A549 (cell line): ENCODE measurements at regions not wholly inside any gene's neighbourhood (a gene's known extent, or its start where the extent isn't known, plus 50 kb on each side); places are given as distances from the start of the nearest gene placed in this dataset.

Source experiments
- ATAC-seq, 2 experiments: fragments of 200-7000 bp in 1 of 2; fragments of >200 bp in 1 of 2; cut with Nextera tagmentation in 1 of 2; cut with Tn5 transposase in 1 of 2; 3 replicates each; pipeline versions ENCODE4 v1.8.0 to v1.9.1; 2018 to 2020; ENCODE audit warnings: mild to moderate bottlenecking in 1 of 2, moderate library complexity in 1 of 2
- CTCF ChIA-PET: fragments of 300-600 bp; sonication (Branson Sonifier 250); formaldehyde crosslinking; extraction: SDS; loops from one replicate; lab custom pipeline; 2021; ENCODE audit warnings: antibody characterized with exemption, inconsistent platforms; lab: Yijun Ruan, JAX
- POLR2A ChIA-PET: fragments of 350-600 bp; formaldehyde crosslinking; extraction: SDS; loops from one replicate; lab custom pipeline; 2021; ENCODE audit warnings: antibody characterized with exemption, inconsistent platforms; lab: Yijun Ruan, JAX
- DNase-seq, 2 experiments: peaks; one replicate each; pipeline versions ENCODE4 v3.0.0 to v3.0.0-alpha.2; 2011 to 2016; ENCODE audit warnings: low read depth in 1 of 2, low spot score in 1 of 2
- FAIRE-seq: peaks from 2 replicates; lab custom pipeline; 2011; peaks lifted over from hg19 to GRCh38; lab: Jason Lieb, UNC
- H3K27ac ChIP-seq, 2 experiments: fragments of >200 bp; sonication (Bioruptor Twin); formaldehyde crosslinking; 3 replicates each; pipeline ENCODE4 v1.5.1; 2016 to 2017
- H3K4me1 ChIP-seq: fragments of >200 bp; sonication (Bioruptor Twin); formaldehyde crosslinking; 3 replicates; pipeline ENCODE4 v1.6.1; 2016
- H3K4me2 ChIP-seq: fragments of >200 bp; sonication (Bioruptor Twin); formaldehyde crosslinking; 3 replicates; pipeline ENCODE4 v1.6.1; 2016
- H3K4me3 ChIP-seq: fragments of >200 bp; sonication (Bioruptor Twin); formaldehyde crosslinking; 3 replicates; pipeline ENCODE4 v1.5.1; 2016
- H3K9me3 ChIP-seq: fragments of >200 bp; sonication (Bioruptor Twin); formaldehyde crosslinking; 3 replicates; pipeline ENCODE4 v1.6.1; 2016
- CBX2 ChIP-seq: fragments of 200-600 bp; sonication (generic); IDR thresholded peaks from 2 replicates; pipeline ENCODE4 v1.6.1; 2016; ENCODE audit warnings: low read depth, mild to moderate bottlenecking, borderline replicate concordance
- FOSL2 ChIP-seq, 2 experiments: fragments of 450-650 bp in 1 of 2; fragments of >200 bp in 1 of 2; sonication (Bioruptor Twin) in 1 of 2; formaldehyde crosslinking; IDR thresholded peaks; 2 replicates each; pipeline versions ENCODE4 v1.5.0 to v1.6.1; 2016 to 2020; ENCODE audit warnings: mild to moderate bottlenecking in 1 of 2, moderate library complexity in 1 of 2
- GATA3 ChIP-seq: IDR thresholded peaks from 2 replicates; pipeline ENCODE4 v1.6.1; 2012; ENCODE audit warnings: borderline replicate concordance
- HOXA7 ChIP-seq: fragments of 250-450 bp; sonication (Bioruptor Pico); IDR thresholded peaks from 2 replicates; pipeline ENCODE4 v1.5.0; 2020; ENCODE audit warnings: mild to moderate bottlenecking, moderate library complexity
- HOXB13 ChIP-seq: fragments of 250-450 bp; sonication (Bioruptor Pico); IDR thresholded peaks from 2 replicates; pipeline ENCODE4 v1.5.0; 2020; ENCODE audit warnings: low read depth, mild to moderate bottlenecking, moderate library complexity
- JUNB ChIP-seq: fragments of >200 bp; sonication (Bioruptor Twin); formaldehyde crosslinking; IDR thresholded peaks from 2 replicates; pipeline ENCODE4 v1.6.1; 2016
- MYC ChIP-seq: IDR thresholded peaks from 2 replicates; pipeline ENCODE4 v1.6.1; 2012; ENCODE audit warnings: mild to moderate bottlenecking, inconsistent platforms, low read length, improper control_type of control experiment, borderline replicate concordance
- POLR2A ChIP-seq: IDR thresholded peaks from 2 replicates; pipeline ENCODE4 v1.6.1; 2012; ENCODE audit warnings: mild to moderate bottlenecking, low read length
- RAD21 ChIP-seq, 2 experiments: fragments of >200 bp in 1 of 2; sonication (Bioruptor Twin) in 1 of 2; formaldehyde crosslinking in 1 of 2; IDR thresholded peaks in 1 of 2; conservative IDR thresholded peaks in 1 of 2; 2 replicates in 1 of 2; 3 replicates in 1 of 2; pipeline ENCODE4 v1.6.1; 2012 to 2018; ENCODE audit warnings: inconsistent platforms in 1 of 2
- RARB ChIP-seq: fragments of 250-450 bp; sonication (Bioruptor Pico); IDR thresholded peaks from 2 replicates; pipeline ENCODE4 v1.8.0; 2021; ENCODE audit warnings: mild to moderate bottlenecking, moderate library complexity
- RNF2 ChIP-seq: fragments of 200-600 bp; sonication (generic); IDR thresholded peaks from 2 replicates; pipeline ENCODE4 v1.6.1; 2016; ENCODE audit warnings: low read depth, mild to moderate bottlenecking, antibody characterized with exemption, moderate library complexity, borderline replicate concordance
- SMC3 ChIP-seq: fragments of >200 bp; sonication (Bioruptor Twin); formaldehyde crosslinking; IDR thresholded peaks from 3 replicates; pipeline ENCODE4 v1.6.1; 2018; ENCODE audit warnings: inconsistent platforms
- SREBF2 ChIP-seq: fragments of 450-650 bp; IDR thresholded peaks from 2 replicates; pipeline ENCODE4 v1.6.1; 2014; ENCODE audit warnings: mild to moderate bottlenecking, moderate library complexity
- WGBS: methylation state at CpG from one replicate; pipeline ENCODE4 v1.1.6; 2017; ENCODE audit errors: missing lambda C conversion rate; 5-methylcytosine and 5-hydroxymethylcytosine counted together
- TF ChIP-seq, protein P1 (sequence below): fragments of 200-600 bp; sonication (generic); IDR thresholded peaks from 2 replicates; pipeline ENCODE4 v1.6.1; 2016; ENCODE audit warnings: antibody characterized with exemption, mild to moderate bottlenecking, moderate library complexity
- TF ChIP-seq, protein P2 (sequence below): fragments of 450-650 bp; IDR thresholded peaks from 2 replicates; pipeline ENCODE4 v1.6.1; 2014; ENCODE audit warnings: antibody characterized with exemption
- TF ChIP-seq, protein P3 (sequence below): fragments of >200 bp; sonication (Bioruptor Twin); formaldehyde crosslinking; IDR thresholded peaks from 3 replicates; pipeline ENCODE4 v1.5.1; 2016

DNA sequence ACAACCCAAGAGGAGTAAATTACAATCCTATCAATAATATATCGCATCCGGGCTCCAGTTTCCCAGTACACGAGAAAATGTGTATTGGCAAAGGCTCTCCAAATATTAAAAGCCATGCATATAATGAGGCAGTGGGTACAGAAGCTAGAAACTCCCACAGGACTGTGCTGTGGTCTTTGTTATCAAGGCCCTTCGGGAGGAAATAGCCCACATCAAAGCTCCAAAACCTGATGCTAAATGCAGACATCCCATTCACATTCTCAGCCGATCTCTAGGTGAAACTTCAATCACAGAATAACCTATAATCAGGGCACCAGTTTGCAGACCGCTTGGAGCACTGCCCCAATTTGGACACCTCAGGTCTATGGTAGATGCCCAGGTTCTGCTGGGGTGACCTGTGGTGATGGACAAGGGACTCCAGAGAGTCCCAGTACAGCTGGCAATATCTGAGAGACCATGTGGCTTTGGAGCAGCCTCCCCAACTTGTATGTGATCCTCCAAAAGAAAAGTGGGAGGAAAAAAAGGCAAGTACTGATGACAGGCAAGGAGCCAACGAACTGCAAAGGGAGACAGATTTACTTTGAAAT is 148.8 kb upstream of the CAMK1G start:
- FAIRE-seq (no peak), ATAC-seq (no peak), DNase-seq (no peak)
- H3K4me2 ChIP-seq = no peak overlapping the region
- ChIA-PET POLR2A (no interaction called here), CTCF (interaction anchor here (0.6 to 2.7 kb wide), 16 partner anchors 9 to 1002 kb away, joined by 3 to 16 read pairs (median 4); no protein-coding TSS in a partner anchor)
- H3K4me1 ChIP-seq = peaks cover 22% of the 10 kb centered on the region
- H3K4me3 ChIP-seq = no peak overlapping the region
- H3K9me3 ChIP-seq = peaks cover 5% of the 10 kb centered on the region; the same call in 1 of the 3 replicates
- WGBS = 73% methylated on average over 7 of the region's 7 CpGs
- peak overlapping the region; percentile 24 to 63; a peak in 5 of 6 replicates for H3K27ac ChIP-seq
- TF ChIP-seq RAD21 (conservative IDR thresholded peaks at IDR 0.05 in 1 of 2, IDR thresholded peaks at IDR 0.05 in 1 of 2) (no peak), RARB (CRISPR knock-in tag) (no peak), HOXB13 (CRISPR knock-in tag) (no peak), GATA3 (no peak), POLR2A (no peak), MYC (no peak)

DNA sequence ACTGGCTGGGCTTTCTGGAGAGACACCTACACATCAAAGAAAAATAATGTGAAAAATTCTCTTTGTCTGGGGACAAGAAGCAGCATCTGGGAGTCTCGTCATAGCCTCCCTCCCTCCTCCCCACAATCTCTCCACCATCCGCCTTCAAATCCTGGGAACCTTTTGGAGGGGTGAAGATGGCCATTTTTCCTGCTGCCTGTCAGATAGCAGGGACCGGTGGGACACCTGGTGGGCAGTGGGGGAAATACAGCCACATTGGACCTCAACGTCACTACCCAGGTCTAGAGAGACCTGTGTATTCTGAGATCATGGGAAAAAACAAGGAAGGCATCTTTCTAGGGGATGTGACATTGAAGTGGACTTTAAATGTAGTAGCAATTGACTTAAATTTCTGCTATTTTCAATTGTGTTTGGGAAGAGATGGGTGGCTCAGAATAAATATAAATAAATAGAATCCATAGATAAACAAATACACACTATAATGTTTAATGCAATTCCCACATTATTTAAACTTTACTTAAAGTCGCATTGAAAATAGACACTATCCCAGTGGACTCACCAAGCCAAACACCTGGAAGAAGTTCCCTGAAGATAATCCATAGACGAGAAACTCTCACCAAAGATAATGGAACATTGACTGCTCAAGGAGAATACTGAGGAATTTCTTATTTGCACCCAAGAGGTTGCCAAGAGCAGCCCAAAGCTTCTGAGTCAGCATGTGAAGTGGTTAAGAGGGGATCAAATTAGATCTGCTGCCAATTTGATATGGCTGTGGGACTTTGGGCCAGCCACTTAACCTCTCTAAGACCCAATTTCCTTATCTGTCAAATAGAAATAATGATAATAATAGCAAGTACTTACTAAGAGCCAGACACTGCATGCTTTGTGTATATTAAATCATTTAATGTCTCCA is 147.6 kb upstream of the CAMK1G start:
- TF ChIP-seq, protein P1, sequence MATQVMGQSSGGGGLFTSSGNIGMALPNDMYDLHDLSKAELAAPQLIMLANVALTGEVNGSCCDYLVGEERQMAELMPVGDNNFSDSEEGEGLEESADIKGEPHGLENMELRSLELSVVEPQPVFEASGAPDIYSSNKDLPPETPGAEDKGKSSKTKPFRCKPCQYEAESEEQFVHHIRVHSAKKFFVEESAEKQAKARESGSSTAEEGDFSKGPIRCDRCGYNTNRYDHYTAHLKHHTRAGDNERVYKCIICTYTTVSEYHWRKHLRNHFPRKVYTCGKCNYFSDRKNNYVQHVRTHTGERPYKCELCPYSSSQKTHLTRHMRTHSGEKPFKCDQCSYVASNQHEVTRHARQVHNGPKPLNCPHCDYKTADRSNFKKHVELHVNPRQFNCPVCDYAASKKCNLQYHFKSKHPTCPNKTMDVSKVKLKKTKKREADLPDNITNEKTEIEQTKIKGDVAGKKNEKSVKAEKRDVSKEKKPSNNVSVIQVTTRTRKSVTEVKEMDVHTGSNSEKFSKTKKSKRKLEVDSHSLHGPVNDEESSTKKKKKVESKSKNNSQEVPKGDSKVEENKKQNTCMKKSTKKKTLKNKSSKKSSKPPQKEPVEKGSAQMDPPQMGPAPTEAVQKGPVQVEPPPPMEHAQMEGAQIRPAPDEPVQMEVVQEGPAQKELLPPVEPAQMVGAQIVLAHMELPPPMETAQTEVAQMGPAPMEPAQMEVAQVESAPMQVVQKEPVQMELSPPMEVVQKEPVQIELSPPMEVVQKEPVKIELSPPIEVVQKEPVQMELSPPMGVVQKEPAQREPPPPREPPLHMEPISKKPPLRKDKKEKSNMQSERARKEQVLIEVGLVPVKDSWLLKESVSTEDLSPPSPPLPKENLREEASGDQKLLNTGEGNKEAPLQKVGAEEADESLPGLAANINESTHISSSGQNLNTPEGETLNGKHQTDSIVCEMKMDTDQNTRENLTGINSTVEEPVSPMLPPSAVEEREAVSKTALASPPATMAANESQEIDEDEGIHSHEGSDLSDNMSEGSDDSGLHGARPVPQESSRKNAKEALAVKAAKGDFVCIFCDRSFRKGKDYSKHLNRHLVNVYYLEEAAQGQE = no peak
- TF ChIP-seq FOSL2 (IDR thresholded peaks at IDR 0.05) (no peak), FOSL2 (CRISPR knock-in tag; IDR thresholded peaks at IDR 0.05) (no peak), CBX2 (no peak), RNF2 (no peak), SMC3 (peak; percentile 91), RAD21 (conservative IDR thresholded peaks at IDR 0.05 in 1 of 2, IDR thresholded peaks at IDR 0.05 in 1 of 2) (peak; percentile 91 to 92), HOXA7 (CRISPR knock-in tag) (no peak), JUNB (no peak), POLR2A (no peak), SREBF2 (no peak)
- TF ChIP-seq, protein P2, sequence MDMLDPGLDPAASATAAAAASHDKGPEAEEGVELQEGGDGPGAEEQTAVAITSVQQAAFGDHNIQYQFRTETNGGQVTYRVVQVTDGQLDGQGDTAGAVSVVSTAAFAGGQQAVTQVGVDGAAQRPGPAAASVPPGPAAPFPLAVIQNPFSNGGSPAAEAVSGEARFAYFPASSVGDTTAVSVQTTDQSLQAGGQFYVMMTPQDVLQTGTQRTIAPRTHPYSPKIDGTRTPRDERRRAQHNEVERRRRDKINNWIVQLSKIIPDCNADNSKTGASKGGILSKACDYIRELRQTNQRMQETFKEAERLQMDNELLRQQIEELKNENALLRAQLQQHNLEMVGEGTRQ = no peak
- TF ChIP-seq, protein P3, sequence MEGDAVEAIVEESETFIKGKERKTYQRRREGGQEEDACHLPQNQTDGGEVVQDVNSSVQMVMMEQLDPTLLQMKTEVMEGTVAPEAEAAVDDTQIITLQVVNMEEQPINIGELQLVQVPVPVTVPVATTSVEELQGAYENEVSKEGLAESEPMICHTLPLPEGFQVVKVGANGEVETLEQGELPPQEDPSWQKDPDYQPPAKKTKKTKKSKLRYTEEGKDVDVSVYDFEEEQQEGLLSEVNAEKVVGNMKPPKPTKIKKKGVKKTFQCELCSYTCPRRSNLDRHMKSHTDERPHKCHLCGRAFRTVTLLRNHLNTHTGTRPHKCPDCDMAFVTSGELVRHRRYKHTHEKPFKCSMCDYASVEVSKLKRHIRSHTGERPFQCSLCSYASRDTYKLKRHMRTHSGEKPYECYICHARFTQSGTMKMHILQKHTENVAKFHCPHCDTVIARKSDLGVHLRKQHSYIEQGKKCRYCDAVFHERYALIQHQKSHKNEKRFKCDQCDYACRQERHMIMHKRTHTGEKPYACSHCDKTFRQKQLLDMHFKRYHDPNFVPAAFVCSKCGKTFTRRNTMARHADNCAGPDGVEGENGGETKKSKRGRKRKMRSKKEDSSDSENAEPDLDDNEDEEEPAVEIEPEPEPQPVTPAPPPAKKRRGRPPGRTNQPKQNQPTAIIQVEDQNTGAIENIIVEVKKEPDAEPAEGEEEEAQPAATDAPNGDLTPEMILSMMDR = peak; percentile 83
- DNase-seq (peak; percentile 77 to 92), ATAC-seq (peak; percentile 95 to 99), FAIRE-seq (no peak)
- ChIA-PET CTCF (interaction anchor here (0.6 to 2.7 kb wide), 19 partner anchors 9 to 1003 kb away, joined by 3 to 16 read pairs (median 4); no protein-coding TSS in a partner anchor), POLR2A (no interaction called here)
- no peak overlapping the region for H3K4me2 ChIP-seq
- H3K9me3 ChIP-seq = peaks cover 8% of the 10 kb centered on the region; the same call in 1 of the 3 replicates
- peak overlapping the region; percentile 29 to 63; a peak in 5 of 6 replicates for H3K27ac ChIP-seq
- 17% methylated on average over 6 of the region's 6 CpGs for WGBS
- no peak overlapping the region for H3K4me3 ChIP-seq
- H3K4me1 ChIP-seq = peaks cover 22% of the 10 kb centered on the region
